ENCODE measurements at regions not wholly inside any gene's neighbourhood (a gene's known extent, or its start where the extent isn't known, plus 50 kb on each side); places are given as distances from the start of the nearest gene placed in this dataset.
"Not testable (repeated sequence)": the region's sequence is repeated elsewhere in the genome, so short reads cannot be mapped to it uniquely, and the experiment has no call there.

DNA sequence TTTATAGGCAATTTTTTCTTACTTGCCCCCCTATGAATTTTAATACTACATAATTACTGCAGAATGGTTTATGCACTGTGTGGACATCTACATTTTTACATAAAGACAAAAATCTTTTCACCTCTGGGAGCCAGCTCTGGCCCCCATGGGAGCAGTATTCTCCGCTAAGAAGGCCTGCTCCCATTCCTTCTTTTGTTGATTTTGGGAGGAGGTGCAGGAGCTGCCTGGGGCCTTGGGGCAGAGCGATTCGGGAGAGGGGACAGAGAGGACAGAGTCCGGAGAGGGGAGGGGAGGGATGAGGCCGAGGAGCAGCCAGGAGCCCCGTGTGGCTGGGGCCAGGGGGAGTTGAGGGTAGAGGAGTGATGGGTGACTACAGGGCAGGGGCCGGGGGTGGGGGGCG is 452.0 kb downstream of the PREX1 start:
- no peak for DNase-seq

DNA sequence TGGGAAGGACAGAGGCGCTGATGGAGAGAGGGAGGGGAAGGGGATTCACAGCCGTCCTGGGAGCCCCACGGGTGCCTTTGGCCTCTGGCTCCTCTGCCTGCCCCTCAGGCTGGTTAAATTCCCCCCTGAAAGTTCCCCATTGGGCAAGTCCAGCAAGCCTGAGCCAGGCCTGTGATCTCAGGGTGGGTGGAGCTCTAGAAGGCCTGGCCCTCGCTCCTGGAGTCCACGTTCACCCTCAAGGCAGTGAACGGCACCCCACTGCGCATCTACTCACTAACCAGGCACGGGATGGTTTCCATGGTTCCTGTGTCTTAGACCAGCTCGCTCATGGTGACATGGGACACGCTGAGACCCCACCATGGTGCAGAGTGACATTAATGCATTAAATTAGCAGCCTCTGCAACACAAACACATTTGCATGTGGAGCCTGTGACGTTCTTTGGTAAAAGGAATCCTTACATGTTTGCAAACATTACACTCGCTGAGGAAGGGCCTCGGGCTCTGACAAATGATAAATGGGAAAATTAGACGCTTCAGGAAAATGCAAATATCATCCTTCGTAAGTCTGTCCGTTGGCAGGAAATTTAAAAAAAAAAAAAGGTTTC is 452.7 kb downstream of the PREX1 start:
- DNase-seq: no peak

DNA sequence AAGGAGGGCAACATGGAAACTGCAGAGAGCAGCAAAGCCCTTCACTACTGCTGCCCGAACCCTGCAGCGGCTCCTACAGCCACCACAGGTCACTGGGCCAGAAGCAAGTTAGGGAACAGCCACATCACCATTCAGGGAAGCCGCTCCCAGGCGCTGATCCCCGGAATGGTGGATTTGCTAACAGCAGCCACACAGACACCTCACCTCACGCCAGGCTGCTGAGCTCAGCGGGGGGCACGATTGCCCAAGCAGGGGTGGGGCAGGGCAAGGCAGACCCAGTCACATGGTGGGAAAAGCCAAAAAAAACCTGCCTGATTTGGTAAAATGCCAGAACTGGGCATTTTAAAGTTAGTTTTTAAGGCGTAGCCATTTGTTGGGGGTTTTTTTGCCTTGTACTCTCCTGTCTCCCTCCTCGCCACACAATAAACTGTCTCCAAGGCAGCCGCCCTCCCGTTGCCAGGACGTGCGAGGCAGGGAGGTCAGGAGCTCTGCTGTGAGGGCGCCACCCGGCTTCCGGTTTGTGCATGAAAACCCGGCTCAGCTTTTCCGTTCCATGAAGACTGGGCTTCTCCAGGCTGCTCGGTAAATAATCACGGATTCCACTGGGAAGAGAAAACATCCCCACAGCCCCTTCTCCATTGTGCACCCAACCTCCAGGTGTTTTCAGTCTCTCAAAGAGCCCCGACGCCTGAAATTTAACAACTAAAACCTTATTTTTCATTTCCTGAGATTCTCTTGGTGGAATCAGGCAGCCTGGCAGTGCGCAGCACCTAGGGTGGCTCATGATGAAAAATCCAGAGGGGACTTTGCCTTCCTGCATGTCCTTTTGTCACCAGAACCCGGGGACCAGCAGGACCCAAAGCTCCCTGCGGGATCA is 453.5 kb downstream of the PREX1 start:
- not testable (repeated sequence) for DNase-seq

DNA sequence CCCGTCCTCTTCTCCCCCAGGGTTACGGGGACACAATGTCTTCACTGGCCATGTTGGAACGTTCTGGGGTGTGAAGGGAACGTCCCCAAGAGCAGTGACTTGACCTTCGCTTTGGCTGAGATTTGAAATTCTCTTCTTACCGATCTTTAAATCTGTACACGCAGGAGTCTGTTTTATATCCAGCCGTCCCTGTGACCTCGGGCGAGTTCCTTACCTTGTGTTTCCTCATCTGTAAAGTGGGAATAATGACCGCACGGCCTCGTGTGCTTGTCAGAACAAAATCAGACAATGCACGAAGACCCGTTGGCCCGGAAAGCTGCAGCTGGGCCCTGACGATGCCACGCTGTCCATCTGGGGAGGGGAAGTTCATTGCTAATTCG is 454.3 kb downstream of the PREX1 start:
- DNase-seq: no peak

DNA sequence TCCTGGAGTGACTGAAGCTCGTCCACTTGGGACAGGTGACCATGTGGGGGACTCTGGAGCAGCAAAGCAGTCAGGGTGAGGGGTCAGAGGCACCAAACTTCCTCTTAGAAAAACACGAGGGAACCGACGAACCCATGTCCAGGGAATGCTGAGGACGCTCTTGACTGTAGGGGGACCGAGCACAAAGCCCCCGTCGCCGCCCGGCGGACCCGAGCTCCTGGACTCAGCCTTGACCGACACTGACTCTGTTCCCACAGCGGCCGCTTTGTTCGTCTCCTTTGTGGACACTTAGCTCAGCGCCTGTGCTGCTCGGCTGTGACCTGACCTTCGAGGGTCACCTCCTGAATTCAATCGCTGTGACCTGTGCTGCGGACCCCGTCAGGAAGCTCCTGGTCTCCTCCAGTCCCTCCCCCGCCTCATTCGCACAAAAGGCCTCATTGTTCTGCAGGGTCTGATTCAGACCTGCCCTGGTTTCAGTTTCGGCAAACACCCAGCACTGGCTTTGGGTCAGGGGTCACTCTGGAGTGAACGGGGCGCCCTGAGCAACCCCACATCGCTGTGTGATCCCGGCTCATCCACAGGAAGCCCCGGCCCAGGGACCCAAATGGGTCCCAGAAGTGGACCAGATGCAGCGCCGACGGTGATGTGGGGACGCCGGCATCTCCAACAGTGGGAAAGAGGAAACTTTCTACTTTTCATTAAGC is 454.8 kb downstream of the PREX1 start:
- not testable (repeated sequence) for DNase-seq

DNA sequence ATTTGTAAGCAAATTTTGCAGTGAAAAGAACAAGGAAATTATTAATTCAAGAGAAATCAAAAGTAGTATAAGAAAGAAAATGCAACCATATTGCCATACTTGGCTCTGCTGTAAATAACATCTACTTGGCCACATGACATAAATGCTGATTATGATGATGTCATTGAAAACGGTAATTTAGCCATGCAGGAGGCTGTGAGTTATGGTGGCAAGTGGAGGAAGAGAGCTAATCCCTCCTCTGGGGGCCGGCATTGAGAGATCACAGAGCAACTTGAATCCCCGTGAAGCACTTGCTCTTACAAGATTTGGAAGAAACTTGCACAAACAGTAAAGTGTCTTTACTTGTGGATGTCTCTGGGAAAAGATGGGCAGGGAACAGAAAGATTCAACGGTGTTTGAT is 456.6 kb downstream of the PREX1 start:
- DNase-seq: no peak

DNA sequence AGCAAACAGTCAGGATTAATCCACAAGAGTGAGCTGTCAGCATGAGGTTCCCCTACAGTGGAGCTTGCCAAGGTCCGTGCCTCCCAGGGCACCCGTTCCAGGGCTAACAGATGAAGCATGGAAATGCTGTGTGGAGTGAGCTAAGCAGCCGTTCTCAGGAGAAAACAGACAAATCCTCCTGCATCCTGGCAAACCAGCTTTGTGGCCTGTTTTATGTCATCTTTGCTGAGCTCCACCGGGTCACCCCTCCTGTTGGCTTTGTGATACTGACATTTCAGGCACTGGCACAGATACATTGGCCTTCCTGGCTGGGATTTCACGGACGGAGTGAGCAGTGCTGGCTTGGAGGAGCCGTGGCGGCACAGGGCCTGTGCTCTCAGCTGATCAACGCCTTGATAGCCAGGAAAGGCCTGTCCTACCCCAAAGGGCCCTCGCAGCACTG is 459.2 kb downstream of the PREX1 start:
- not testable (repeated sequence) for DNase-seq

DNA sequence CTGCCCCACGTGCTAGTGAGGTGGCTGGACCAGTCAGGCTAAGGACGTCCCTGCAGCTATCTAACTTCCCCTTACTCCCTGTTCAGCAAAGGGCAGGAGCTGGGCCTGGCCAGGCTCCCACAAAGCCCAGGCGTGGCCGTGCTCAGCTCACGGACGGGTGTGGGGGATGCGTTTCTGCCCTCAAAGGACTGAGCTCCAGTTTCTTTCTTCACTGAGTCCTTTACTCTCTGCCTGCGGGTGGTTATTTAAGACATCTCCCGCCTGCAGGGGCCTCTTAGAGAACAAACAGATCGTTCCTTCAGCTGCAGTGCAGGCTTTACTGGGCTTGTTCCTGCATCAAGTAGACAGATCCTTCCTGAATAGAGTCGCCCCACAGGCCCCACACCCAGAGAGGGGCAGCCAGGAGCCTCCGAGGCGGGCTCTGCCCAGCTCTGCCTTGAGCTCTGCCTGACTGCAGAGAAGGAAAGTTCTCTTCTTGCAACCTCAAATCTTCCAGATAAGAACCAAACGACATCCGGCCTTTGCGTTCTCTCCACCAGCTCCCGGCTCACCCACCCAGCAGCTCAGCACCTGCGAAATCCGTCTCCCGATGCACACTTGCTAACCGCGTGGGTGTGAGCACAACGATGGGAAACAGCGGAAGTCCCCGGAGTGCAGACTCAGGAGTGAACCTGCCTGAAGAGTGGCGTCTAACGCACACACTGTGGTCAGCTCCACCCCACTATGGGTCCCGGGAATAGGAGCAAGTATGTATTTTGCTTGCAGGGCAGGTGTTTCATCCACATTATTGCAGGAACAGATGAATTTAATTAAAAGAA is 460.0 kb downstream of the PREX1 start:
- DNase-seq: not testable (repeated sequence)

DNA sequence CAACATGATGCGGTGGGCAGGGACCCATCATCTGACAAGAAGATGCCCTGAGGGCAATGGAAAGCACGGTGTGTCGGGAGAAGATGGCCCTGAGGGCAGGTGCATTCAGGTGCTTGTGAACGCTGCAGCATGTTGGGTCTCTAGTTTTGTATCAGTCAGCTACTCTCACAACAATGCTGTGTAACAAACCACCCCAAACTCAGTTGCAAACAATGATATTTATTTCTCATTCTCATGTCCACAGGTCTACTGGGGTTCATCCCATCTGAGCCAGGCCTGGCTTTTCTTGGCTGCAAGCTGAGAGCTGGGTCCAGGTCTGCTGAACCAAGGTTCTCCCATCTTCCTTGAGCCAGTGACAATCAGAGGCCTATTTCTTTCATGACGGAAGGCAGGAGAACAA is 461.6 kb downstream of the PREX1 start:
- DNase-seq: no peak

DNA sequence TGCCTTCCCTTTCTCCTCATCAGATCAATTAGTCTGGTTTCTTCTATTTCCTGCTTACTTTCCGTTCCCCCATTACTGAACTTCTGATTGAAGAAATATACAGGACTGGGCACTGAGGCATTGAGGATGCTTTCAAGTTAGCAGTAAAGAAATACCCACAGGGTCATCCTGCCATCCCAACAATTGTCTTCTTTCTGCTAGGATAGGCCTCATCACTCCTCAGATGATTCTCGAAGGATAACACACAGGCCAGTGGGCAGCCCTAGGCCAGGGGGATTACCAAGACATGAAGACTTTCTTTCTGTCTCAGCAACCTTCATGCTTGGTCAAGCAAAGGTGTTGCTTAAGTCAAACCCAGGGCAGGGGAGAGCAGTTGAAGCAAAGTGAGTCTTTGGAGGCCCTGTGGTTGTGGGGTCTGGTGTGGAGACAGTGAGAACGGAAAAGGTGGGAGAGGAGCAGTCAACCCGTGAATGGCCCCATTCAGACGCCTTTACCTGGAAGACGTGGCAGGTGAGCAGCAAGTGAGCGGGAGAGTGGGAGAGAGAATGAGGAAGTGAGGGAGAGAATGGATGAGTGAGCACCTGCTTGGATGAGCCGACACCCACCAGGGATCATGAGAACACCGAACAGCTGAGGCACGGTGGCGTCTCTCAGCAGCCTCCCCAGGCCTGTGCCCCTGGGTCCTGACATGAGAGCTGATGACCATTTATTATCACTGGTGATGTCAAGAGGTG is 462.9 kb downstream of the PREX1 start:
- DNase-seq: no peak

DNA sequence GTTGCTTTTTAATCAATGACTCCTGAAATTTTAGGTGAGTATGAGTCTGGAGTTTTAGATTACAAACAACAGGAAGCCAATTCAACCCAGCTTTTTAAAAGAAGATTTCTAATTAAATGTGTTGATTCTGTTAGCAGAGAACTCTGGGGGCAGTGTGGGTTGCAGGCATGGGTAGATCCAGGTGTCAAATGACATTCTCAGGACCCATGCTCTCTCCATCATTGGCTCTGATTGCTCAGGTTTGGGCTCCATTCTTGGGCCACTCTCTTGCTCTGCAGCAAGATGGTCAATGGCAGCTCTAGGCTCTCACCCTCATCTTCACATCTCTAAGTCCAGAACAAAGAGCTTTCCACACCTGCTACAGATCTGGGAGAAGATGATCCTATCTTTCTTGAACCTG is 463.7 kb downstream of the PREX1 start:
- DNase-seq: no peak

DNA sequence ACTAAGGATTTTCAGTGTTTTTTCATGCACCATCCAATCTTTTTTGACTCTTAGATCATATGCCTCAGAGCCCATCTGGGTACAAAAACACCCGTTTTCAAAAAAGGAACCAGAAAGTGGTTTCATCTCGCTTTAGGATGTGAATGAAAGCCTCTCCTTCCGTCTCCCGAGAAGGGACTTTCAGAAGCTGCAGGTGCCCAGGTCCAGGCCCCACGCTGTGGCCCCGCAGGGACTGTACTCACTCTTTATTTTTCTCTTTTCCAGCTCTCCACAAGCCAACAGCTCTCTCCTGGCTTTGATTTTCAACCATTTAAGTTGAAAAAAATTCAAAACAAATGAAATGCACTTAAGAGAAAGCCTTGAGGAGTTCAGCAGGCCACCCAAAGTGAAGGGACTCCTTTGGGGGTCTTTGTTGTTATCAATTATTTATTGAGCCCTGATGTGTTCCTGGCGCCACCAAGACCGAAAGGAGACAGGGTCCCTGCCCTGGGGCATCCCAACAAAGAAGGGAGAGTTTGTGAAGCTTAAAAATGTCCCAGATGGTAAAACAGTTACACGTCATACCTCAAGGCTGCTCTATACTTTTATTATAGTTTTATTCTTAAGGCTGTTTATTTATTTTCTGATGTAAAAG is 467.3 kb downstream of the PREX1 start:
- no peak for DNase-seq

DNA sequence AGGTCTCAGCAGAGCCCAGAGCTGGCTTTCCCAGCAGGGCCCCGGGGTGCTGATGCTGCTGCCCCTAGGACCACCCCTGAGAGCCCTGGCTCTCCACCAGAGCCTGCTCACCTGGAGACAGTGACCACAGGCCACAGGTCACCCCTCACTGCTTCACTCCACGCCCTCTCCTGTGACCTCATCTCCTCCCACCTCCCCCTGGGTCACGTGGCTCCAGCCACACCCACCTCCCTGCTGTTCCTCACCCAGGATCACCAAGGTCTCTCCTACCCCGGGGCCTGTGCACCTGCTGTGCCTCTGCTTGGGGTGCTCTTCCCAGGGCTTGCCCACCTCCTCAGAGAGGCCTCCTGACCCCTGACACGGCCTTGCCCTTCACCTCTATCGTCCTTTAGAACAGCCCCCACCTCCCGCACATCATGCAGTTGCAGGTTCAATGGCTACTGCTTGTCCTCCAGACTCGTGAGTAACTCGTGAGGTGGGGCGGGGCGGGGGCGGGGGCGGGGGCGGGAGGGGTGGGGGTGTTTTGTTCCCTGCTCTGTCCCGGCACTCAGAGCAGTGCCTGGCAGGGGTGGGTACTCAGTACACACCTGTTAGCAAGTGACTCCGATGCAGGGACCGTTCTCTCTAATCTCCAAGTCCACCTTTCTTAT is 468.0 kb downstream of the PREX1 start:
- no peak for DNase-seq

DNA sequence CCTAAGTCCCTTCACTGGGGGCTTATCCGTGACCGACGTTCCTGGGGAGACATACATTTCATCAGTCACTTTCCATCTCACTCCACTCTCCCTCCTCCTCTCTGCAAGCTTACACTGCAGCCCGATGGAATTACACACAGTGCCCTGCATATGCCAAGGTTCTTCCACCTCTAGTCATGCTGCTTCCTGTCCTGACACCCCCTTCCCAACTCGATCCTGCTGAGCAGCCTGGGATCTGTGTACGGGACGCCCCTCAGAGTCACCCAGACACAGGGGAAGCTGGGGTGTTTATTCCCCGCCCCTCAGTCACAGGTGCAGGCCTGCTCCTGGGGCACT is 468.8 kb downstream of the PREX1 start:
- not testable (repeated sequence) for DNase-seq

DNA sequence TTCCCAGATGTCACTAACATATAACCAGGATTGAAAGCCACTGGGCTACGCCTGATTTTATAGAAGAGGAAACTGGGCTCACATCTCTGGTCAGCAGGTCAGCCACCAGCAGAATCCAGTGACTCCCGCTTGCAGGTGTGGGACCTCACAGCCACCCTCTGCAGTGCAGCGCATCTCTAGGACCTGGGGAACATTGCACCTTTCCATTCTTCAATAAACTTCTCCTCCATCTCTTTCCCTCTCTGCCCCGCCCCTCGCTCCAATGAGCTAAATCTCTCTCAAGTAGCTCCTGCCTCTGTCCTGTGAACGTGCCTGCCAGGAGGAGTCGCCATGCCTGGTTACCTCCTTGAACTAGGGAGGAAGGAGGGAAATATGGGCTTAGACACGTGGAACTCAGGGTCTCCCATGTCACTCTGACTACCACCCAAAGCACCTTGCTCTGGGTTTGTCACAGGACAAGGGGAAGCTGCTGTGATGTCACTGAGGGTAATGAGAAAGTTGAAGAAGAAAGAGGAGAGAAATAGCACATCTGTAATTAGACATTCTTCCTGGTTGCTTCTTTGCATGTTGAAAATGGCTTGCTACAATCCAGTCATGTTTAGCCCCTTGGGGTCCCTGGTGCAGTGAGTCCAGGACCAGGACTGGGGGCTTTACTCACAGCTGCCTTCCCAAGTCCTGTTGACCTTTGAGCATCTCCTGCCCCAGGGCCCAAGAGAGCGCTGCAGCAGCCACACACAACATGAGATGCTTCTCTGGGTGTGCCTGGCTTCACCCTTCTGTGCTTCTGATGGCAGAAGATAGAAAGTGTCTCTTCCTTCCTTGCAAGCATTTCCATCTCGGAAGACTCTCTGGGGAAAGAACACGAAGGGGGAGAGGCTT is 469.4 kb downstream of the PREX1 start:
- DNase-seq: no peak

DNA sequence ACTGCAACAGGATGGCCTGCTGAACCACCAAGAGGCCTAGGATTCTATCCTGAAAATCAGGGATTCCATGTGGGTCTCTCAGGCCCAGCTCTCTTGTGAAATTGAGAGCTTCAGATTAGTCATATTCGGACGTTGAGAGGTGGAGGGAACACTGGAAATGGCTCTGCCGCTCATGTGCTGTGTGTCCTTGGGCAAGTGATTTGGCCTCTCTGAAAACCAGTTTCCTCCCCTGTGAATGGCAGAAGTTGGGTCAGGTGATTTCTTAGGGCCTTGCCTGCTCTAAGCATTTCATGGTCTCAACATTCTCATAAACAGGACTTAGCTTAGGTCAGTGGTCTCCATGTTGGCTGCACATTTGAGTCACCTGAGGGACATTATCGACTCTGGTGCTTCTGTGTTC is 470.1 kb downstream of the PREX1 start:
- DNase-seq: no peak

DNA sequence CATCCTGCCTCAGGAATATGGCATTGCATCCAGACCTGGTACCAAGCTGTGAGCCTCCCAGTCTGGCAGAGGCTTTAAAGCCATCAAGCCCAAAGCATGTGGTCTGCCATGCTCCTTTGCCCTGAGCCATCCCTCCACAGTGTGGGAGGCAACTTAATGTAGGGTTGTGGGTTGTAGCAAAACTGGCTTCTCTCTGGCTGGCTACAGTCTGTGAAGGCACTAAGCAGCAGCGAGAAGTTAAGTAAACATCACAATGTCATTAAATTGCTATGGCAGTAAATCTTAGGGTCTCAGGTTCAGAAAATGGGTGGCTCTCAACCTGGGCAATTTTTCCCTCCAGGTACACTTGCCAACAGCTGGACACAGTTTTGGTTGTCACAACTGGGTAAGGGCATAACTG is 472.9 kb downstream of the PREX1 start:
- DNase-seq: no peak

DNA sequence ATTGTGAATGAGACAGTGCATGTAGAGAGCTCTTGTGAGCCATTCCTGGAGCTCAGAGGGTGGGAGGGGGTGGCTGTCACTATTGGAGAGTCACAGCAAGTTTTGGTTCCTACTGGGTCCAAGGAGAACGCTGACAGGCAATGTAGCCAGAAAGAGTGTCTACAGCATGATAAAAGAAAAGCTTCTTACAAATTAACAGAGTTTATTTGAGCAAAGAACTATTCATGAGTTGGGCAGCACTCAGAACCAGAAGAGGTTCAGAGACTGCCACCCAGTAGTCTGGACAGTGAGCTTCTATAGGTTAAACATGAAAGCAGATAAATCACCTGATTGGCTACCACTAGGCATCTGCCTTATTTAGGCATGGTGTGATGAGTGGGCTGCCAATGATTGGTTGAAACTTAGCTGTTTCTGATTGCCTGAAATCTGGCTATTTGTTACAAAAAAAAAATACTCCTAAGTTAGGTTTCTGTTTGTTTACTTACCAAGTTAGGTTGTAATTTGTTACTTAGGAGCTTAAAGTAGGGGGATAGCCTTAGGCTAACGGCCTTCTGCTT is 473.4 kb downstream of the PREX1 start:
- DNase-seq: no peak

DNA sequence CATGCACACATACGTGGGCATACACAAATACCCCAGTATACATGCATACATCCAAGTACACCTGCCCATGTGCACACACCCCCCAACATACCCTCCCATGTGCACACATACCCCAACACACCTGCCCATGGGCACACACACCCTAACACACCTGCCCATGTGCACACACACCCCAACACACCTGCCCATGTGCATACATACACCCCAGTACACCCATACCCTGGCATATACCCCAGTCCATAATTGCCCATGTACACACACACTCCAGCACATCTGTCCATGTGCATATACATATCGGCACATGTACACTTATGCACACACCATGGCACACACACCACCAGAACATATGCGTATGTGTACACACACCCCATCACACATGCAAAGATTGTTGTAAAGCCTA is 475.2 kb downstream of the PREX1 start:
- DNase-seq: no peak

DNA sequence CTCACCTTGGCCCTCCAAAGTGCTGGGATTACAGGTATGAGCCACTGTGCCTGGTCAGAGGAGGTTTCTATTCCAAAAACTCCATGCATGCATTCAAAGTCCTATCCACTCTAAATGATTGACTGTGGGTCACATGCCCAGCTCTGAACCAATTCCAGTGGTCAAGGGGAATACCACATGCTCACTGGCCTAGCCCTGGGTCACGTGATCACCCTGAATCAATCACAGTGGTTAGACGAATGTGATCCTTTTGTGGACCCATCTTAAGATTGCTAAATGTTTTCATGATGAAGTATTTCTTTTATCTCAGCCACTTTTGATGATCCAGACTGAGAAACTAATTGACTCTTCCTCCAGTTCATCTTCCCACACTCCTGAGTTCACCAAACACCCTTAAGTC is 475.8 kb downstream of the PREX1 start:
- DNase-seq: no peak
